GM18519 (cell line): ENCODE measurements at regions not wholly inside any gene's neighbourhood (a gene's known extent, or its start where the extent isn't known, plus 50 kb on each side); places are given as distances from the start of the nearest gene placed in this dataset.

ENCODE experiments used
- ATAC-seq: cut with Tn5 transposase; IDR thresholded peaks from one replicate; pipeline ENCODE4 v1.9.1; 2021; ENCODE audit warnings: mild to moderate bottlenecking, moderate library complexity; ENCODE audit not compliant: unreplicated experiment, low FRiP score

DNA sequence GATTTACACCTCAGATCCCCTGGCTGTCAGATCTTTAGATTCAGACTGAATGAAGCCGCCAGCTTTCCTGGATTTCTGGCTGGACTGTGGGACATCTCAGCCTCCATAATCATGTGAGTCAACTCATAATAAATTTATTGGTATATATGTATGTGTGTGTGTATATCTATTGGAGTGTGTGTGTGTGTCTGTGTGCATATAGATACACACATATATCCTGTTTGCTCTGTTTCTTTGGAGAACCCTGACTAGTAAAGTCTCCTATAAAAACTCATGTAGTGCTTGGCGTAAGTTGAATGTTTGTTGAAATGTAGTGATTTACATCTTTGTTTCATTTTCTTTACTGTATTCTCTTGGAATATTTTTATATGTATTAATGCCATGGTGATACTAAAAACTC, 499.5 kb upstream of the KLF12 start:
- ATAC-seq, result no peak

GRCh38 chr13:74629985-74630384, 495.8 kb upstream of the KLF12 start:
- ATAC-seq, result no peak

- no peak for ATAC-seq
Measured at GRCh38 chr13:74625541-74625940, 491.3 kb upstream of the KLF12 start.

DNA sequence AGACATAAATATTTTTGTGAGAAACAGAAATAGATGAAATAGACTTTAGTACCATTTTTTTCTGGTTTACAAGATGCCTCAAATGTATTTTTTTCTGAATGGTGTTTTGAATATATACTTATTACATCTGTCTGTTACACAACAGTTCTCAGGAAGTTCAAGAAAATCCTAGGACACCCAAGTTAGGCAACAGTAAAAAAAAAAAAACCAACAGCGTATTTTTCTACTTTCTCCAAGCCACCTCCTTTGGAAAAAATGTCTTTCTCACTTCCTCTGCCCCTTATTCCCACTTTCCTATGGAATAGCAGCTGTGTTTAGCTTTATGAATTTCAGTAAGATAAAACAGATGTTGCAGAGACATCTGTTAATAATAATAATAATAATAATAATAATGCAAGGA, 489.6 kb upstream of the KLF12 start:
- ATAC-seq, result no peak

GRCh38 chr13:74622284-74622683, 488.1 kb upstream of the KLF12 start:
- no peak for ATAC-seq

GRCh38 chr13:74620711-74621110, 486.5 kb upstream of the KLF12 start:
- no peak for ATAC-seq

- ATAC-seq, result no peak
Measured at GRCh38 chr13:74620308-74620707, 486.1 kb upstream of the KLF12 start.

GRCh38 chr13:74597526-74597925, 463.3 kb upstream of the KLF12 start:
- ATAC-seq, result no peak

DNA sequence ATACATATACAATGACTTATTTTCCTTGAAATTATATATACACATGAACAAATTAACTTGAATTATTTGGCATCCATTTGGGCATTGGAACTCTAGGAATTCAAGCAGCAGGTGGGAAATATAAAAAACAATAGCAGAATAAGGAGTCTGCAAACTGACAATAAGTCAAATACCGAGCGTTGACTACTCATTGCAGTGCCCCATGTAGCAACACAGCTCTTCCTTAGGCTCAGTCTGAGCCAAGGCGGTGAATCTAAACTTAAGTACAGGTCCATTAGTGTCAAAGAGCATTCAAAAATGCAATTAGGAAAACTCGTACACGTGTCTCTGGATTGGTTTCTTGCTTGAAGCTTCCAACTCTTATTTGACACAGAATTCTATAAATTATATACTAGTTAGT, 462.5 kb upstream of the KLF12 start:
- ATAC-seq, result no peak

- no peak for ATAC-seq
Measured at GRCh38 chr13:74593688-74594087, 459.5 kb upstream of the KLF12 start.

GRCh38 chr13:74586847-74587246, 452.6 kb upstream of the KLF12 start:
- no peak for ATAC-seq

DNA sequence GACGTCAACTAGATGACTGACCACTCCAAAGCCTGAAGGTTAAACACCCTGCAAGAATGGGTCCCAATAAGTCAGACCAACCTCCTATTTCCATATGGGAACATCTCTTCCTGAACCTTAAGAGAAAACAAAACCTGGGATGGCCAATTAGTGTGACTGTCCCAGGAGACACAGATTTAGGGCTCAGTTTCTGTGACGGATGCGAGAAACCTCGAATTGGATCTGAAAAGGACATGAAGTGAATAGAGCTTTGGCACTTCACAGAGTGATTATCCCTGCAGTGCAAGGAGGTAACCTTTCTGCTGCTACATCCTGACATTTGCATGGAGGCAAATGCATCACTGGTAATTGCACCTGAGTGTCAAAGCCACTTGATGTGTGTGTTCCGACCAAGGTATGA, 442.2 kb upstream of the KLF12 start:
- no peak for ATAC-seq

- peak; percentile 56 for ATAC-seq
Measured at GRCh38 chr13:74575729-74576125, 441.5 kb upstream of the KLF12 start.

GRCh38 chr13:74574964-74575728, 440.9 kb upstream of the KLF12 start:
- peak; percentile 15 for ATAC-seq

DNA sequence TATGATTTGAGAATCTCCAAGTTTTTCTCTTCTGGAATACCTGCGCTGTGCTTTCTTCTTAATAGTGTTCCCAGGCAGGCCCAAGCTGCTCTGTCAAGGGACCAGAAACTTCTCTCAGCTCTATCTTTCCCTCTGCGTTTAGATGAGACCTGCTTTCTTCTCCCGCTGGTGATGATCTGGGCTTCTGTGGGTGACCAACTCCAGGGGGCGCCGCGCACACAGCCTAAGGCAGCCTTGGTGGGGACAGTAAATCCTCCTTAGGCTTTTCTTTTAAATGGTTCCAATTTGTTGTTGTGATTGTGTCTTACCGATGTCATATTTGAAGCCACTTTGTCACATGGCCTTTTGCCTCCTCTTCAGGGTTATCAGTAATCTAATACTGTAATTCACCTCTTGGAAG, 439.4 kb upstream of the KLF12 start:
- no peak for ATAC-seq

GRCh38 chr13:74571811-74572210, 437.6 kb upstream of the KLF12 start:
- no peak for ATAC-seq

DNA sequence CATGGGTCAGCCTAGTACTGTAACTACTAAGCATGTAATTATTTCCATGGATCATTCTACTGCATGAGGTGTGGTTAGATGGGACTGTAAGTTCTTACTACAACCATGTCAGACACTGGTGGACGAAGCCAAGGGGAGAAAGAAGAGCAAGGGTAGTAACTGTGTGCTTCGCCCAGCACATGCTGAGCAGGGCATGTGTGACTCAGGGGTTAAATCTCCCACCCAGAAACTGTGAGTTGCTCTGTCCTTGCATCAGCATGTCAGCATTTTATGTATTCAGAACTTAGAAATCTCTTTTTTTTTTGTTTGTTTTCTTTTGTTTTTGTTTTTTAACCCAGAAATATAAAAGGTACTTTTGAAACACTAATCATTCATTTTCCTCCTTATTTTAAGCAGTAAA, 436.6 kb upstream of the KLF12 start:
- no peak for ATAC-seq

DNA sequence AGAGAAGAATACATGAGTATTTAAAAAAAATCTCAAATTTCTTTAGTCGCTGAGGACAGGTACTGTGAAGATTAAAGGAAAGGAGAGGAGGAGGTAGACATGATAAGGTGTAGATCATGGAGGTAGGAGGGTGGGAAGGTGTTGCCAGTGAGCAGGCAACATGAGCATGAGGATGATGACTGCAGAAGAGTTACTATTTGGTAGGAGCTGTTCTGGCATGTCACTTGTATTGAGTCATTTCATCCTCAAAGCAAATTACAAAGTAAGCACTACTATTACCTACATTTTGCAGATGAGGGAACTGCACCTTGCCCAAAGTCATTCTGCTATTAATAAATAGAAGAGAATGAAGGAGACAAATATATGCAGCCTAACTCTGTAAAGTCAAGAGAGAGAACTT, 435.8 kb upstream of the KLF12 start:
- ATAC-seq, result no peak

DNA sequence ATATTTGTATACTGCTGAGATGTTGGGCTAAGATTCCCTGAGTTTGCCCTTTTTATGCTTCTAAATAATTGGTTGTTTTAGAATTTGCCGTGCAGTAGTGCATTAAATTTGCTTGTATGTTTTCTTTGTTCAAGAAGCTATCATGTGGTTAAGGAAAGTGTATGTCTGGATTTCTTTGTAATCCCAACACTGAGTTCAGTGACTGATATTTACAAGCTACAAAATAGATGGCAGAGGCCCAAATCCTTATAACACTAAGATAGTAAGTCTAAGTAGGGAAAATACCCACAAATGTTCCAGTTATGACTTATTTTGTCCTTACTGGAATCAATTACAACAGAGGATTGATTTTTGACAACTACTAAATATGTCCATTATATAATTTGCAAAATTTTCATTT, 435.0 kb upstream of the KLF12 start:
- ATAC-seq, result no peak

GRCh38 chr13:74567485-74567884, 433.3 kb upstream of the KLF12 start:
- ATAC-seq, result no peak

- ATAC-seq, result no peak
Measured at GRCh38 chr13:74562381-74562780, 428.2 kb upstream of the KLF12 start.

GRCh38 chr13:74561155-74561554, 427.0 kb upstream of the KLF12 start:
- no peak for ATAC-seq

DNA sequence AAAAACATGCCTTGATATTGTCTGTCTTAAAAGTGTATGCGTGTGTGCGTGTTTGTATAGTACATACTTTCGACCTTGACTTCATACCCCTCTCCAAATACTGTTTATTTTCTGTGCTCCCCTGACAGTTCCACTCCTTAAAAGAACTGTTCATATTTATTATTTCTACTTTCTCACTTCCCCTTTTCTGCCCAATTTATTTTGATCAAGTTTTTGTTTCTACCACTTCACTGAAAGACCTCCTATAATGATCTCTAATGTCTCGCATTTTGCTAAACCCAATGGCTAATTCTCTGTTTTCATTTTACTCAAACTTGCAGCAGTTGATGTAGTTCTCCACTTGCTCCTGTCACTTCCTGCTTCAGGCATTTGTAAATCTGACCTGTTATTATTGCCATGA, 426.1 kb upstream of the KLF12 start:
- ATAC-seq, result peak; percentile 89
